Forelimb muscle (tissue), 1 donor: ENCODE measurements at regions not wholly inside any gene's neighbourhood (a gene's known extent, or its start where the extent isn't known, plus 50 kb on each side); places are given as distances from the start of the nearest gene placed in this dataset.
A peak's percentile ranks its signal among the peaks of the same experiment; 100 is the strongest.
"Not testable (repeated sequence)": the region's sequence is repeated elsewhere in the genome, so short reads cannot be mapped to it uniquely, and the experiment has no call there.

Source experiments
- DNase-seq: peaks from one replicate; pipeline ENCODE4 v3.0.0-alpha.2; 2013; ENCODE audit warnings: low read depth

DNA sequence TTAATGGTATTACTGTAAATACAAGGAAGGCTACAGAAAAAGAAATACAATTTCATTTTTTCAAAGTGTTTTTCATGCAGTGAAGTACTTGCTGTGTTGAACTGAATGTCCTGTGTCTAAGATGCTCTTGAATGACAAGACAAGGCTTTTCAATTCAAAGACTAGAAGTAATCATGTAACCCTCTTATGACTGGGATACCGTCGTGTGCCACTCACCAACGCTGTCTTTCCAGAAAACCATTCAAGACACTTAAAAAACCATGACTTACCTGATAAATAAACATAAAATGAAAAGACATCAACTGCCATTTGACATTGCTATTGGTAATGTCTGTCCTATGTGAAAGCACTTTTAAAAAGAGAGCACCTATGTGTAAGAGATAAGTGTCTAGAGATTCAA is 183.1 kb upstream of the DPP10 start:
- DNase-seq = no peak

DNA sequence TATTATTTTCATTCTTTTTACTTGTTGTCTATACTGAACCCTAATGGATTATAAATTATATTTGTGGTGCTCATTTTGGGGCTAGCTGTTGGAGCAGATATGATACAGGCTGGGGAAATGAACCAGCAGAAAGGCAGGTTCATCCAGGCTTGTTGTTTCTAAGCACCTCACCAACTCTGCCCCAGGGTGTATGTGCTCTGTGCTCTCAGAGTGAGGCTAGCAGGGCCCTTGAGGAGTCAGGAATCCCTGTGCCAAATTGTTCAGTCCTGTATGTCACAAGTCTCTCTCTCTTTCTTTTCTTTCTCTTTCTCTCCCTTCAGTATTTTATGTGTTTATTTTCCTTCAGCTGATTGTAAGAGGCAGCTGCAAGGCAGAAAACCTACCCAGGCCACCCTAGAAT is 181.1 kb upstream of the DPP10 start:
- no peak for DNase-seq

DNA sequence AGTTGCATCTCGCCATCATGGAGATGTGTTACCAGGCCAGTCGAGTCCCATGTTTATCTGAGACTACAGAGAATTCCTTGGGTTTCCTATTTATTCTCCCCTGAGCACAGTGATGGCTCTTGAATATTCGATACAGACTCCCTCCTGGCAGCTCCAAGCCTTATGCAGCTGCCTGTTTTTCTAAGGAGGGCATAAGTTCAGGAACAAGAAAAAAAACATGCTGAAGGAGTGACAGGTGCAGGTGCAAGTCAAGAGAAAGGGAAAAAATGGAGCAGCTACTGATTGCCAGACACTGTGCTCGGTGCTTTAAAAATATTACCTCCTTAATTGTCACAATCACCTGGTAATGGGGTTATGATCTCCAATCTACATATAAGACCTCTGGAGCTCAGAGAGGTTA is 177.2 kb upstream of the DPP10 start:
- no peak for DNase-seq

DNA sequence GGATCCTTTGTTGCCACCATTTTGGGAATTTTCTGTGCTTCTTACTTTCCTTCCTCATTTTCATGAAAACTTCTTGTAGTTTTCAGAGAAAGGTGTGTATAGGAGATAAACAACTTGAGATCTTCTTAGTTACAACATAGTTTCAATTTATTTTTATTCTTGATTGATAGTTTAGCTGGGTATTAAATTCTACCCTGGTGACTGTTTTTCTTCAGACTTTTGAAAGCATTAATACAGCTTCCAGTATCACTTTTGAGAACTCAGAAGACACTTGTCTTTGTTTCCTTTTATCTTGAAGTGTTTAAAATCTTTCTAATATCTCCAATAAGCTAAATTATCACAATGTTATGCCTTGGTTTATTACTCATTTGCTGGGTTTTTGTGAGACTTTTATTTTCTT is 167.5 kb upstream of the DPP10 start:
- DNase-seq = no peak

DNA sequence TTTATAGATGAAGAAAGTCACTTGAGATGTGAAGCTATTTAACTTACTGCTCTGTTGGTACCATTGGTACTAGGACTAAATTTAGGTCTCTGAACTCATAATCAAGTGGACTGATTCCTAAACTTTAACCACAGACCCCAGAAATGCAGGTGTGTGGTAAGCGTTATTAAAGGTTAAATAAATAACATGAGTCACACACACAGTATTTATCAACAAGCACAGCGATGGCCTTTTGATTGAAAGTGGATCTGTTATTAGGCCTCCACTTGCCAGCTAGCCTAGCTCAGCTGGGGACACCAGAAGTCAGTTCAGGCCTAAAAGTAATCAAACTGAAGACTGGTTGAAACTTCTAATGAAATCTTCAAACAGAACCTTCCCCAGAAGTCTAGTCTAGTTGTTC is 161.3 kb upstream of the DPP10 start:
- no peak for DNase-seq

DNA sequence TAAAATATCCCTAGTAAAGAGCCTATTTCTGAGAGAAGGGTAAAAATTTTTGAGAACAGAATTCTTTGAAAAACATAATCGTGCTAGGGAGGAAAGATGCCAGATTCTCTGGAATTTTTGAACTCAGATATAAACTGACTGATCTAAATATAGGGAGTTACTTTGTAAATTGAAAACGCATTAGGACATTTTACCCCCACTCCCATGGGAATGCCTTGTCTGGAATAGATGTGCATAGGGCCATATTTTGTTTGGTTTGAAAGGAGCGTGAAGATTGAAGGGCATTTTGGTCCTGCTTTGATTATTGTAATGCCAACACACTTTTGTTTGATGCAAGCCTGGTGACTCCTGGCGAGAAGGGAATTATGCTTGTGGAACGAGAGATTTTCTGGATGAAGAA is 158.7 kb upstream of the DPP10 start:
- DNase-seq = no peak

DNA sequence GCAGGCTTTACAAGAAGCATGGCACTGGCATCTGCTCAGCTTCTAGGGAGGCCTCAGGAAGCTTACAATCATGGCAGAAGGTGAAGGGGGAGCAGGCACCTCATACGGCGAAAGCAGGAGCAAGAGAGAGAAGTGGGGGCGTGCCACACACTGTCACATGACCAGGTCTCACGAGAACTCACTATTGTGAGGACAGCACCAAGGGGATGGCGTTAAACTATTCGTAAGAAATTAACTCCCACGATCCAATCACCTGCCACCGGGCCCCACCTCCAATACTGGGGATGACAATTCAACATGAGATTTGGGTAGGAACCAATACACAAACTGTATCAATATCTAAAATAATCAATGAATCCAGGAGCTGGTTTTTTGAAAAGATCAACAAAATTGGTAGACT is 156.0 kb upstream of the DPP10 start:
- no peak for DNase-seq

DNA sequence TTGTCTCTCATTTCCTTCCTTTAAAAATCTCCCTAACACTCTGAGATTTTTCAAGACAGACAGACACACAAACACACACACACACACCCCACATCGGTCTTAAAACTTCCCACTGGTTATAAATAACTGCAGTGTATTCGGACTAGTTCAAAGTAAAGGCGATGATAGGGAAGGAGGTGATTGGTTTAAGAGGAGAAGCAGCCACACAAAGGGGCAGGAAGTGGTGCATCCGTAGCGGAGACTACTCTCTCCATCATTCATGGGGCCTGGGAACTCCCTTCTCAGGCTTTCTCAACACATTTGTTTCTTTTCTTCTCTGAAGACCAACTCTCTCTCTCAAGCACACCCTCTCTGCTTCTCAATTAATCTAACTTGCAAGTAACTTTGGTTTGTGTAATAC is 149.1 kb upstream of the DPP10 start:
- no peak for DNase-seq

DNA sequence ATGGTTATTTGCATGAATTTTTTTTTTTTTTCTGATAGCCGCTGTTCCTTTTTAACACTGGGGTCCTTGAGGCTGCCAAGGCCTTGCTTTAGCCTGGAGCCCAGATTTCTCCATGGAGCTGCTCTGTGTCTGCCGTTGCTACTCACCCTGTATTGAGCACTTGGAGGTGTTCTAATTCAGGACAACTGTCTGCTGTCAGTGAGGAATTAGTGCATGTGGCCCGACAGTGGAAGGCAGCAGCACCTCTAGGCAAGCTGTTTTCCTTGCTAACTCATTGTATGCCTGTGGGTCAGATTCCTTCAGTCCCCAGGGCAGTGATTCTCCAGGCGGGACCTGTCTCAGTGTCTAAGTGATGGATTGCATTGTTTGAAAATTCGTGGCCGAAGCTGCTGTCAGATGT is 147.7 kb upstream of the DPP10 start:
- no peak for DNase-seq

DNA sequence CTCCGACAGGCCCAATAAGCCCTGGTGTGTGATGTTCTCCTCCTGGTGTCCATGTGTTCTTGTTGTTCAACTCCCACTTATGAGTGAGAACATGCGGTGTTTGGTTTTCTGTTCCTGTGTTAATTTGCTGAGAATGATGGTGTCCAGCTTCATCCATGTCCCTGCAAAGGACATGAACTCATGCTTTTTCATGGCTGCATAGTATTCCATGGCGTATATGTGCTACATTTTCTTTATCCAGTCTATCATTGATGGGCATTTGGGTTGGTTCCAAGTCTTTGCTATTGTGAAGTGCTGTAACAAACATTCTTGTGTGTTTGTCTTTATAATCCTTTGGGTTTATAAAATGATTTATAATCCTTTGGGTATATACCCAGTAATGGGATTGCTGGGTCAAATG is 142.1 kb upstream of the DPP10 start:
- DNase-seq = not testable (repeated sequence)

DNA sequence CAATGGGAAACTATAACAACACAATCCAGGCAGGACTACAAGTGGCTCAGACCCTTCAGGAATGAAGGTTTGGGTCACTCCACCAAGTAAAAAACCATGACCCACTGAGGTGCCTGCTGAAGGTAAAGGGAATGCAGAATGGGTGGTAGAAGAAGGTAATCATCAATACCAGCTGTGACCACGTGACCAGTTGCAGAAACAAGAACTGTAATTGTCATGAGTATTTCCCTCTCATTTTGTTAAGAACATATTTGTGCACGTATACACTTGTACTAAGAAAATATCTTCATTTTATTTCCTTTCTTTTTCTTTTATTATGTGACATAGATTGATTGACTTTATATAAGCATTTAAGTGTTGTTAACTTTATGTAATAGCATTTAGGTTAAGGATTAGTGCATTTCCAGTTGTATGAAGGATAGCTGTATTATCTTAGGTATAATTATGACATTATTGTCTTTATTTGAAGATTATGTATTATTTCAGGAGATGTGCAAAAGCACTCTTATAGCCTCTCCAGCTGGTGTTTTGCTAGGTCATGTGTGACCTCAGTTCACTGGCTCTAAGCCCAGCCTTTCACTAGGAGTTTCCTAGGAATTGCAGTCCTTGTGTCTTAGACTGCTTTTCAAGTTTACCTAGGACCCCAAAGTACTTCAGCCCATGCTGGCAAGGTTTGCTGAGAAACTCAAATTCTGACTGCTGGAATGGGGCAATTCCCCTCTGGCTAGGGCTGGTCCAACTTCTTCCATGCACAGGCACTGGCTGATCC is 125.7 kb upstream of the DPP10 start:
- DNase-seq = peak; percentile 13

DNA sequence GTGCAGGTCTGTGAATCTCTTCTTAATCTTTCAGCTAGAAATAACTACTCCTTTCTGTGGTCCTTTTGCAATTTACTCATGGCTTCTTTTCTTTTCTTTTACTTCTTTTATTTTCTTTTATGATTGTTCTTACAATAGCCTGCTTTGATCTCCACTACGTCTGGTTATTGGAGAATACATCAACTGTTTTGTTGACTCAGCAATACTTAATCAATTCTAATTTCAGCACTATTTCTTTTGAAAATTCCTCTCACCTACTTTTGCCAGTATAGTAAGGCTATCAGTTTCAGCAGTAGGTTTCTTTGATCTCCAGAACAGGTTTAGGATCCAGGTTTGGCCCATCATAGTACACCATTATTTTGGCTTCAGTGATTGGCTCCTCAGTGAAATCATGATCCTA is 111.8 kb upstream of the DPP10 start:
- no peak for DNase-seq

DNA sequence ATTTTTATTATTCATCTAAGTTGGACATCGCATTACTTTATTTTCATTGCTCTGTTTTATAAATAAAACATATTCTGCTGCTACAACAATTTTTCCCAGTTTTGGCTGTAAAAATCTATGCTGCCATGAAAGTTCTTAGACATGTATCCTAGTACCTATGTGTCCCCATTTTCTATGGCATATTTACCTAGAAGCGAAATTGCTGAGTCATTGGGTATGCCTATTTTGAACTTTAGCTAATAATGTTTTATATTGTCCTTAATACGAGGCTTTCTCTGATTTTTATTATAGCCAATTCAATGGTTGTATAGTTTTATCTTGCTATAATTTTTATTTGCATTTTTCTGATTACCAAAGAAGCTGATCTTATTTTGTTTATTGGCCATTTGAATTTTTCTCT is 110.5 kb upstream of the DPP10 start:
- no peak for DNase-seq

DNA sequence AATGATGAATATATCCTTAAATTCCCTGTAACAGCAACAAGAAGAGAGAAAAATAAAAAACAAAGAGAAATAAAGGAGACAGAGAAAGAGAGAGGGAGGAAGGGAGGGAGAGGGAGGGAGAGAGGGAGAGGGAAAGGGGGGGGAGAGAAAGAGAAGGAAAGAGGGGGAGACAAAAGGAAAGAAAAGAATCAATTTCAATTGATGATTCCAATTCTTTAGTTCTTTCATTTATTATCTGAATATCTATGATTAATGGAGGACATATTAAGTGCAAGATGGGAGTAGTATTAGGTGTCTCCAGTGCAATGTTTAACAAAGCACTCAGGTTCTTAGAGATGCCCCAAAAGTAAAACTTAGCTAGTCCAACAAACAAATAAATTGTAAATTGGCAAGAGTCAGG is 97.2 kb upstream of the DPP10 start:
- no peak for DNase-seq

DNA sequence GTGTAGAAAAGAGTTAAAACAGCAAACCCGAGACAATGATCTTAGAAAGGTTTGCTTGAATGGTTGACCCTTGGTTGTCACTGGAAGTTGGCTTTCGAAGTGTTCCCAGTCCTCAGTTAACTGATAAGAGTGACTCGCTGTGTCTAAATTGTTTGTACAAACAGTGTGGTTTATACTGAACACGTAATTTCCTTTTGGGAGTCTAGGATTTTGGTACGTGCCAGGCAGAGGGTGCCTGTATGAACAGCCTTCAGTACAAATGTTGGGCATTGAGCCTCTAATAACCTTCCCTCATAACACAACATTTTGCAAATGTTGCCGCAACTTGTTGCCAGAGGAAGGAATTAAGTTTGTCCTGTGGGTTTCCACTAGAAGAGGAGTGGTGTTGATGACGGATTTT is 95.8 kb upstream of the DPP10 start:
- no peak for DNase-seq

DNA sequence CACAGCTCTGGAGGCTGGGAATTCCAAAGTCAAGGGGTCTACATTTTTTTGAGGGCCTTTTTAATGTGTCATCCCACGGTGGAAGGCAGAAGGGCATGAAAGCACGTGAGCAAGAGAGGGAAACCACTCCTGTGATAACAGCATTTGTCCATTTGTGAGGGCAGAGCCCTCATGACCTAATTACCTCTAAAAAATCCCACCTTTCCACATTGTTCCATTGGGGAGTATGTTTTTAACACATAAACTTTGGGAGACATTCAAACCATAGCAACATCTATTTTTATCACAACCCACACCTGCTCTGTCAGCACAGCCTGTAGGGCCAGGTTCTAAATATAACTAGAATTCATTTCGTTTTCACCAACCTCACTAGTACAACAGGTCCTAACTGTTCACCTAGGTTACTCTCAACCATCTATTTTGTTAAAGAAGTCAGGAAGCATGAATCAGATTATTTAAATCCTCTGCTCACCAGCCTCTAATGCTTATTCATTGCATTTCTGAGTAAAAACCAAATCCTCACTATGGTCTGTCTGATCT is 92.2 kb upstream of the DPP10 start:
- DNase-seq = no peak

DNA sequence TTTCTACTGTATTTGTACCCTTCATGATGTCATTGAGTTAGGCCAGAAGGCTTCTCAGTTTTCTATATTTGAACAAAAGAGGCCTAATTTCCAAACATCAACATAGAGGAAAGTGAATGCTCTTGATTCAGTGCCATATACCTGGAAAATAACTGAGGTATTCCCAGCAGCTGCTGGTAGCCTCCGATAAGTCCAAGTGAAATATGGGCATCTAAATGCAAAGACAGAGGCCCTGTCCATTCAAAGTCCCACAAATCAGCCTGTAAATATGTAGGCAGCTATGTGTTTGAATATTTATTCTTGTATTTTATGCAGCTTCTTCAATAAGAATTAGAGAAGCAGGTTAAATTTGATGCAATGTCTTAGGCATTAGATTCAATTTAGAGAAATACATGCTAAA is 89.5 kb upstream of the DPP10 start:
- no peak for DNase-seq

DNA sequence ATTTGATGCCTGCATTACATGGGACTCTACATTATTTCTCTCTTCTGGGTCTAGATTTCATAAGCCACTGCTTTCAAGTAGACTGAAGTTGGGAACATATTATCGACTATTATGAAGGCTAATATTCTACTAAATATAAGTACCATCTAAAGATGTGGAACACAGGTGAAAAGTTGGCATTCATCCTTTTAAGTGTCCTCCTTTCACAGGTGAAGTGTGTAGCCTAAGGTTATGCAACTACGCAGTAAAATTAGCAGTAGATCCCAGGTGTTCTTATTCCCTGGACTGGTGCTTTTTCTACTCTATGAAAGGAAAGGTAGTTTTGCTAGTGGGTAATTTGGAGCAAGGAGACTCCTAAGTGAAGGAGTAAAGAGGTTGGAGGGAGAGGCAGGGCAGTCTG is 88.2 kb upstream of the DPP10 start:
- no peak for DNase-seq

DNA sequence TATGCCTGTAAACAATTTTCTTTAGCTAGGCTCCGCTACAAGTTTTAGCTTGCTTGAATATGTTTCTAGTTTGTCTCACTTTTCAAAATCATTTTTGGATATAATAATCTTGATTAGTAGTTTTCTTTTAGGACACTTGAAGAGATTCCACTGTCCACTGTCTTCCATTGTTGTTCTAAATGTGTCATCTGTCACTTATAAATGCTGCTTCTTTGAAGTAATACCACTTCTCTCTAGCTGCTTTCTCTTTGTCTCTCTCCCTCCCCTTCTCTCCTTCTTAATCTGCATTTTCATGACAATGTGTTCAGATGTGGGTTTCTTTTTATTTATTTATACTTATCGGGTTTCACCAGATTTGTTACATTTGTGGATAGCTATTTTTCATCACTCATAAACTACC is 73.7 kb upstream of the DPP10 start:
- no peak for DNase-seq

DNA sequence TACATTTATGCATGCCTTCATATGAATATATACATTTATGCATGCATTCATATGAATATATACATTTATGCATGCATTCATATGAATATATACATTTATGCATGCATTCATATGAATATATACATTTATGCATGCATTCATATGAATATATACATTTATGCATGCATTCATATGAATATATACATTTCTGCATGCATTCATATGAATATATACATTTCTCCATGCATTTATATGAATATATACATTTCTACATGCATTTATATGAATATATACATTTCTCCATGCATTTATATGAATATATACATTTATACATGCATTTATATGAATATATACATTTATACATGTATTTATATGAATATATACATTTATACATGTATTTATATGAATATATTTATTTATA is 70.7 kb upstream of the DPP10 start:
- DNase-seq = not testable (repeated sequence)

DNA sequence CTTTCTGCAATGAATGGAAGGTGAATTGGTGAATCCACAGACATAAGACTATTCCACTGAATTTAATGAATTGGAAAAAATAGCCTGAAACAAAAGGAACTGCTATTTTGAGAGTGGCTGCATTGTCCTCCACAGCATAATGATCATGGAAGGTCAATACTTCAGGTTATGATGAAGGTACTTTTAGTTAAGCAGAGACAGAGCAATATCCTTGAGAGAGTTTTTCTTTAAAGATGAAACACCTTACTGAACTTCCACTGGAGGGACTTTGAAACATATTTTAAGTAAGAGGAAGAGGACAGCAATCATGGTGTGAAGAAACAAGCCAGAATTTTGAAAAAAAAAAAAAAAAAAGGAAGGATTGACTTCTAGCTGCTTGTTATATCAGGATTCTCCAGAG is 68.8 kb upstream of the DPP10 start:
- DNase-seq = no peak

DNA sequence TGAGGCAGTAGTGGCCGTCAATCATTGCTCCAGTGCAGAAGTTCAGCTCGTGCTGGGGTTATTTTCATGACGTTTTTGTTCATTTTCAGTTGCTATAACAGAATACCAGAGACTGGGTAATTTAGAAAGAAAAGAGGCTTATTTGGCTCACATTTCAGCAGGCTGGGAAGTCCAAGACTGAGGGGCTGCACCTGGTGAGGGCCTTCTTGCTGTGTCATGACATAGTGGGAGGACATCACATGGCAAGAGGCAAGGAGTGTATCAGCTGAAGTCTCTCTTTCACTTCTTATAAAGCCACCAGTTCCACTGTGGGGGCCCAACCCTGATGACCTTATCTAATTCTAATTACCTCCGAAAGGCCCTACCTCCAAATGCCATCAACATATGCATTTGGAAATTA is 58.0 kb upstream of the DPP10 start:
- no peak for DNase-seq

DNA sequence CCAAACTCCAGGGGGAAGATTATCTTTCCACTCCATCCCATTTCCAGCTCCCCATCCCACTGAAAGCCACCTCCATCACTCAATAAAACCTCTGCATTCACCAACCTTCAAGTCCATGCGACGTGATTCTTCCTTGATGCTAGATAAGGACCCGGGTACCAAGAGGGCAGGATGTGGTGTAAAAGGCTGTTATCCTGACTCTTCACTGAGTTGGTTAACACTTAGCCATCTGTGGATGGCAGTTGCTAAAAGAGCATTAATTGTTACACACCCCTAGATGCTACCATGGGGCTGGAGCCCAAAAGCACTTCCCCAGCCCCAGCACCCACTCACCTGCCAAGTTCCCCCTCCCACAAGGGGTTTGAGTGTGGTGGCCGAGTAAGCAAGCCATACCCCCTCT is 53.4 kb upstream of the DPP10 start:
- no peak for DNase-seq
